Fibroblast of peridontal ligament (primary cell): ENCODE measurements at regions not wholly inside any gene's neighbourhood (a gene's known extent, or its start where the extent isn't known, plus 50 kb on each side); places are given as distances from the start of the nearest gene placed in this dataset.

Experiments
- DNase-seq: peaks from one replicate; pipeline ENCODE4 v3.0.0-alpha.2; 2010; ENCODE audit errors: extremely low read depth

- no peak for DNase-seq
Measured at GRCh38 chr4:31946456-31946855, 1226.3 kb downstream of the PCDH7 start.

- DNase-seq, result no peak
Measured at GRCh38 chr4:31947101-31947500, 1226.9 kb downstream of the PCDH7 start.

GRCh38 chr4:31949045-31949444, 1228.9 kb downstream of the PCDH7 start:
- no peak for DNase-seq

- DNase-seq, result no peak
Measured at GRCh38 chr4:31955346-31955745, 1235.2 kb downstream of the PCDH7 start.

- DNase-seq, result no peak
Measured at GRCh38 chr4:31959972-31960371, 1239.8 kb downstream of the PCDH7 start.

- no peak for DNase-seq
Measured at GRCh38 chr4:31964685-31965084, 1244.5 kb downstream of the PCDH7 start.

- no peak for DNase-seq
Measured at GRCh38 chr4:31968842-31969241, 1248.7 kb downstream of the PCDH7 start.

- no peak for DNase-seq
Measured at GRCh38 chr4:31974490-31975002, 1254.4 kb downstream of the PCDH7 start.

GRCh38 chr4:31979988-31980387, 1259.8 kb downstream of the PCDH7 start:
- DNase-seq, result no peak

- DNase-seq, result no peak
Measured at GRCh38 chr4:31983246-31983645, 1263.1 kb downstream of the PCDH7 start.

GRCh38 chr4:31983677-31984076, 1263.5 kb downstream of the PCDH7 start:
- DNase-seq, result no peak

- DNase-seq, result no peak
Measured at GRCh38 chr4:31984872-31985271, 1264.7 kb downstream of the PCDH7 start.

- no peak for DNase-seq
Measured at GRCh38 chr4:31995943-31996901, 1276.1 kb downstream of the PCDH7 start.

GRCh38 chr4:31998807-31999206, 1278.6 kb downstream of the PCDH7 start:
- no peak for DNase-seq

GRCh38 chr4:31999848-32000247, 1279.7 kb downstream of the PCDH7 start:
- DNase-seq, result no peak

- DNase-seq, result no peak
Measured at GRCh38 chr4:32000846-32001488, 1280.8 kb downstream of the PCDH7 start.

GRCh38 chr4:32002037-32002747, 1282.0 kb downstream of the PCDH7 start:
- no peak for DNase-seq

GRCh38 chr4:32003548-32003947, 1283.4 kb downstream of the PCDH7 start:
- DNase-seq, result no peak

GRCh38 chr4:32010221-32010620, 1290.1 kb downstream of the PCDH7 start:
- DNase-seq, result no peak

GRCh38 chr4:32022071-32022470, 1301.9 kb downstream of the PCDH7 start:
- DNase-seq, result no peak

GRCh38 chr4:32025851-32026459, 1305.8 kb downstream of the PCDH7 start:
- DNase-seq, result no peak

GRCh38 chr4:32030406-32030805, 1310.2 kb downstream of the PCDH7 start:
- no peak for DNase-seq
